HG03457 (cell line): ENCODE measurements at regions not wholly inside any gene's neighbourhood (a gene's known extent, or its start where the extent isn't known, plus 50 kb on each side); places are given as distances from the start of the nearest gene placed in this dataset.

Source experiments
- ATAC-seq: cut with Tn5 transposase; IDR thresholded peaks from one replicate; pipeline ENCODE4 v1.9.1; 2021; ENCODE audit warnings: moderate number of reproducible peaks; ENCODE audit not compliant: unreplicated experiment

GRCh38 chrY:8202837-8203236 lies 1134.4 kb upstream of the TSPY4 start:
- ATAC-seq, result no peak

DNA sequence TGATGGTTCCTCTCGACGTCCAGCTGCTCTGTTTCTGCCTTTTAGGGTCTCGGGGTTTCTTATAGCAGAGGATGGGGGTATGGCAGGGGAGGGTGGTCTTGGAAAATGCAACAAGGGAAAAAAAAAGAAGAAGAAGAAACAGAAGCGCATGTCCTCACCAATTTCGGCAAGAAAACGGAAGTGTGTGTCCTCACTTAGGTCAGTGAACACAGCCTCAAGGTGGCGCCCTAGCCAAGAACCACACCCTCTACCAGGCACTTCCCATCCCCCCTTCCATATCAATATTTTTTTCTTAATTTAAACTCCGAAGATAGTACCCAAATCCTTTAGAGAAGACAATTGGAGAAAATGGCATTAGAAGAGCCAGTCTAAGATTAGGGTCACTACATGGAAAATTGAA lies 1096.1 kb upstream of the TSPY4 start:
- ATAC-seq, result no peak

DNA sequence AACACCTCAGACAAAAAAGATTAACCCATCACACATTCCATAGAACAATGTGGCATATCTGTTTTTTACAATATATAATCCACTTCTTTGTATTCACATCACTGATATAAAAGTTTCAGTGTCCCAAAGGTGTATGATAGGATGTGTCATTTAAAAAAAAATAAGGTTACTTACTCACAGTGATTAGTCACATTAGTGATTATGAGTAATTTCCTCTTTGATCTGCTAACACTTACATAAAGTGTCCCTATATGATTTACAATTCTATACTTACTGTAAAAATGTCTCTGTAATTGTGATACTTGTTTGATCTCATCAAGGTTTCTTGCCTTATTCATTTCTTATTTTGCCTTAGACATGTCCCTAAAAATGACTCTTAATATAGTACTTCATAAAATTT lies 1063.5 kb upstream of the TSPY4 start:
- no peak for ATAC-seq

DNA sequence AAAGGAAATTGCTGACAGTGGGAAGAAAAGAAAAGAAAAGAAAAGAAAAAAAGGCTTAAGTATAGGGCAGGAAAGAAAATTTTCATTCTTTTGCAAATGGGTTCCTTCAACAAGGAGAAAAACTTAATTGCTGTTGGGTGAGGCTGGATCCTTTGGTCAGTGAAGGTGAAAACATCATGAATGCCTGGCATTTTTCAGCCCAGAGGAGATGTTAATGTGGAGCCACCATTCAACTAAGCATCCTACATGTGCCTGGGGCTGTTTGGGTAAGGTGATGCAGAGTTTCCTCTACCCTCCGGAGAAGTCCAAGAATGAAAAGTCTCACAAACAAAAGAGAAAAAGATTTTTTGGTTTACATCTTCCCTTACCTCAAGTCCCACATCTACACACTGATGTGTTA lies 1032.2 kb upstream of the TSPY4 start:
- no peak for ATAC-seq

- ATAC-seq, result no peak
Measured at GRCh38 chrY:8324113-8324512, 1013.2 kb upstream of the TSPY4 start.

GRCh38 chrY:8326944-8327343 lies 1010.3 kb upstream of the TSPY4 start:
- no peak for ATAC-seq

DNA sequence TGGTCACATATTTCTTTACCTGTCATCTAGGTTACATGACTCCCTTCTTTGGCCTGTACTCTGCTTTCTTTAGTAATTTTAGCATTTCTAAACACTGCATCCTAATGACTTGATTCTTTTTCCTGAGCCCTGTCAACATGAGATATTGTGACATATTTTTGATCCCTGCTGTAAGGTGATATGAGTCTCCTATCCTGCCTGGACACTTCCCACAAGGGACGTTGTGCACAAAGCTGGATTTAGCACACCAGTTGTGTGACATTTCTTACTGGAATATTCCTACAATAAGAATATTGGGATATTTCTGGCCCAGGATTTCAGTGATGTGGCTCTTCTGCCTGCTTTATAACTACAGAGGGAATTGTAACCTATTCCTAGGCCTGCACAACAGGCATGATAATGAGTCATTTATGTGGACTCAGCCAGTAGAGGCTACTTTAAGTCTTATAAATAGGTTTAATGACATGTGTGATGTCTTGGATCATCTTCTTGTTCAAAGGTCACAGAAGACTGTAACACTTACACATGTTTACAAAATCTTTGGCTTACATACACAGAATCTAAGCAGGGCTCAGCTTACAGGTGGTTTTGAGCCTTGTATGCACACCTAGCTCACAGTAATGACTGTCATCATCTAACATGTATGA lies 1009.4 kb upstream of the TSPY4 start:
- ATAC-seq, result no peak

GRCh38 chrY:8329431-8329830 lies 1007.8 kb upstream of the TSPY4 start:
- ATAC-seq, result no peak

DNA sequence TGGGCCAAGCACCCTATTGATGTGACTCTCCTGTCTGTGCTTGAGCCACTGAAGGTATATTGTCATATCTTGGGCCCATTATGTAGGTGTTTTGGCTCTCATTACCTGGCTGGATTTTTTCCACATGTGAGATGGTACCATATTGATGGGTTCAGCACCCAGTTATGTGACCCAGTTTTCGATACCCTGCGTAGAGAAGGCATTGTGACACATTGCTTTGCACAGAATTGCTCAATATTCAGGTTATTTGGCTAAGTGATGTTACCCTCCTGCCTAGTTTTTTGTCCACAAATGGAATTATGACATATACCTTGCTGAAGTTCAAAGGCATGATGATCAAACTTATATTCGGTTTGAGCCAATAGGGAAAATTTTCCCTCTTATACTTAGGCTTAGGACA lies 1007.3 kb upstream of the TSPY4 start:
- ATAC-seq, result no peak

DNA sequence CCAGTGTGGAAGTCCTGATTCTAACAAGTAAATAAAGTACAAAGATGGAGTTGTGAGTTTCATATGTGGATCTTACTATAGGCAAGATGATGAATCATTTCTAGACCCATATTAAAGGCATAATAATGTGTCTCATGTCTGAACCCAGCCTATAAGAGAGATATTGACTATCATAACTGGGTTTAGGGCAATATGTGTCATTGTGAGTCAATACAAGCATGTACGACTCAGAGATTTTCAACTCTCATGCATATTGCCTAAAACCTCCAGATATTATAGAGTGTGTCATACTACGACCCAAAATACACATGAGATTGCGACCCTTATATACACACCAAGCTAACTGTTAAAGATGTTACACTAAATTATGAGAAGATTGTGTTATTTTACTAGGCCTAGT lies 1003.9 kb upstream of the TSPY4 start:
- no peak for ATAC-seq

GRCh38 chrY:8335299-8335835 lies 1001.9 kb upstream of the TSPY4 start:
- no peak for ATAC-seq

GRCh38 chrY:8336112-8336774 lies 1001.0 kb upstream of the TSPY4 start:
- ATAC-seq, result no peak

DNA sequence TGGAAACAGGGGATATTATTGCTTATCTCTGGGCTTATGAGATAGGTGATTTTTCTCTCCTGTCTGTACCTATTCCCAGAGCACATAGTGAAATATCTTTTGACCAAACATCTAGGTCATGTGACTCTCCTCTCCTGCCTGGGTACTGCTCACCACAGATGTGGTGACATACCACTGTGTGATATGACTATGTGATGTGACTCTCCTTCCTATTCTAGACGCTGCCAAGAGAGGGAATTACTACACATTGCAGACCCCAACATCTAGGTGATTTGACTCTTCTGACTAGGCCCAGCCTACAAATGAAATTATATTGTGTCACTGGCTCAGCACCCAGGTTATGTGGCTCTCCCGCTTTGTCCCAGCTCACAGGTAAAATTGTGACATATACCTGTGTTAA lies 996.3 kb upstream of the TSPY4 start:
- no peak for ATAC-seq

GRCh38 chrY:8342173-8342572 lies 995.1 kb upstream of the TSPY4 start:
- no peak for ATAC-seq

- no peak for ATAC-seq
Measured at GRCh38 chrY:8351241-8351640, 986.0 kb upstream of the TSPY4 start.

- ATAC-seq, result no peak
Measured at GRCh38 chrY:8352201-8352600, 985.1 kb upstream of the TSPY4 start.

DNA sequence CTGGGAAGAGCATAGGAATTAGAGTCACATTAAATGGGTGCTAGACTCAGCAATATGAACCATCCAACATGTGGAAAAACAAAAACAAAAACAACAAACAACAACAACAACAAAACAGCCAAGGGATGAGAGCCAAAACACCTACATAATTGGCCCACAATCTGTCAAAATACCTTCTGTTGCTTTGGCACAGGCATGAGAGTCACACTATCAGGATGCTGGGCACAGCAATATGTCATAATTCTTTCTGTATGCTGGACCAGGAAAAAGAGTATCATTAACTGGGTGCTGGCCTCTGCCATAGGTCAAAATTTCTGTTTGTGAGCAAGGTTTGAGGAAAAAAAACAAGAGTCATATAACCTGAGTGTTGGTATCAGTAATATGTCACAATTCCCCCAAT lies 979.1 kb upstream of the TSPY4 start:
- ATAC-seq, result no peak

GRCh38 chrY:8361715-8362114 lies 975.5 kb upstream of the TSPY4 start:
- ATAC-seq, result no peak

DNA sequence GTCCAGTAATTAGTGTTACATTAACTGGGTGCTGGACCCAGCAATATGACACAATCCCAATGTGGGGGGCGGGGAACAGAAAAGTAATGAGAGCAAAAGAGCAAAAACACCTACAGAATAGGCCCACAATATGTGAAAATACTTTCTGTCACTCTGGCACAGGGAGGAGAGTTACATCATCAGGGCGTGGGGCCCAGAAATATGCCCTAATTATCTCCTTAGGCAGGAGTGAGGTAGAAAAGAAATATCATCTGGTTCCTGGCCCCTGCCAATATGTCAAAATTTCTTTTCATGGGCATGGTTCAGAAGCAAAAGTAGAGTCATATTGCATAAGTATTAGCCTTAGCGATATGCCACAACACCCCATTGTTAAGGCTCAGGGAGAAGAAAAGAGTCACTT lies 959.8 kb upstream of the TSPY4 start:
- no peak for ATAC-seq

DNA sequence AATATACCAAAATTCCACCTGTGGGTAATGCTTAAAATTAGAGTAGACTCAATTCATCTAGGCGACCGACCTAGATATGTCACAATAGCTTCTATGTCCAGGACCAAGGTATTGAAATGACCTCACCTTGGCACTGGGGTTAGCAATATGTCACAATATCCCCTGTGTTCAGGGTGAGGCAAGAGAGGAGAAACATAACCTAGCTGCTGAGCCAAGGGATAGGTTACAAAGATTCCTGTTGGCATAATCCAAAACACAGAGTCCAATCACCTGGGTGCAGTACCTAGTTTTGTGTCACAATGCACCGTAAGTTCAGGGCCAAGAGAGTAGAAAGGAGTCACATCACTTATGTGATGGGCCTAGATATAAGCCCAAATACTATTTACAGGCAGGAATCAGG lies 957.5 kb upstream of the TSPY4 start:
- ATAC-seq, result no peak

DNA sequence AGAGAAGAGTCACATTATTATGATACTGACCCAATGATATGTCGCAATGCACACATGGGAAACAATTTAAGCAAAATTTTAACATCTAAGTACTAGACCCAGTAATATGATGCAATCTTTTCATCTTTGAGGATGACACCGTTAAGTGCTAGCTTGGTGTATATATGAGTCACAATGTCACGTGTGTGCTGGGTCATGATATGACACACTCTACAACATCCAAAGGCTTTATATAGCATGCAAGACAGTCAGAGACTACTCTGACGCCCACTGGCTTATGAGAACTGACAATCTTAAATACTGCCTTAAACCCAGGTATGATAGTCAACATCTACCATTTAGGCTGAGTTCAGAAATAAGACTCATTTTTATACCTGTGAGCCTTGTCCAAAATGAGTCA lies 955.8 kb upstream of the TSPY4 start:
- no peak for ATAC-seq

GRCh38 chrY:8386053-8386452 lies 951.2 kb upstream of the TSPY4 start:
- no peak for ATAC-seq

DNA sequence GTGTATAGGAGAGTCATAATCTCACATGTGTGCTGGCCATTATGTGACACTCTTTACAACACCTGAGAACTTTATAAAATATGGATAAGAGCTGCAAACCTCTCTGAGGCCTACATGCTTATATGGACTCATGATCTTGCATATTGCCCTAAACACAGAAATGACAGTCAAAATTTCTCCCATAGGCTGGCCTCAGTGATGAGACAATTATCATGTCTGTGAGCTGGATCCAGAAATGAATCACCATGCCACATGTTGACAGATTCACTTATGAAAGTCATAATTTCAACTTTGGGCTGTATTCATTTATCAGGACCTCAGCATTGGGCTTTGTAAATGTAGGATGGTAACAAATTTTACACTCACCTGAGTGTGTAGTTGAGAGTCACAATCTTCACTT lies 948.8 kb upstream of the TSPY4 start:
- no peak for ATAC-seq
